GM21786 (cell line): ENCODE measurements at regions not wholly inside any gene's neighbourhood (a gene's known extent, or its start where the extent isn't known, plus 50 kb on each side); places are given as distances from the start of the nearest gene placed in this dataset.

Source experiments
- ATAC-seq: cut with Tn5 transposase; IDR thresholded peaks from one replicate; pipeline ENCODE4 v1.9.1; 2021; ENCODE audit not compliant: unreplicated experiment

GRCh38 chr1:82555501-82555900 lies 754.8 kb downstream of the ADGRL2 start:
- ATAC-seq, result no peak

- no peak for ATAC-seq
Observed at GRCh38 chr1:82549841-82550240, 749.1 kb downstream of the ADGRL2 start.

- no peak for ATAC-seq
Observed at GRCh38 chr1:82542766-82543165, 742.0 kb downstream of the ADGRL2 start.

- no peak for ATAC-seq
Observed at GRCh38 chr1:82542141-82542540, 741.4 kb downstream of the ADGRL2 start.

GRCh38 chr1:82540006-82540405 lies 739.3 kb downstream of the ADGRL2 start:
- ATAC-seq, result no peak

- no peak for ATAC-seq
Observed at GRCh38 chr1:82538876-82539275, 738.1 kb downstream of the ADGRL2 start.

GRCh38 chr1:82534996-82535395 lies 734.3 kb downstream of the ADGRL2 start:
- ATAC-seq, result no peak

GRCh38 chr1:82525378-82525777 lies 724.6 kb downstream of the ADGRL2 start:
- no peak for ATAC-seq

- ATAC-seq, result no peak
Observed at GRCh38 chr1:82520611-82521010, 719.9 kb downstream of the ADGRL2 start.

- ATAC-seq, result no peak
Observed at GRCh38 chr1:82517586-82517985, 716.9 kb downstream of the ADGRL2 start.

- ATAC-seq, result no peak
Observed at GRCh38 chr1:82515650-82516049, 714.9 kb downstream of the ADGRL2 start.

GRCh38 chr1:82511441-82511840 lies 710.7 kb downstream of the ADGRL2 start:
- no peak for ATAC-seq

- no peak for ATAC-seq
Observed at GRCh38 chr1:82510431-82510830, 709.7 kb downstream of the ADGRL2 start.

- no peak for ATAC-seq
Observed at GRCh38 chr1:82507011-82507410, 706.3 kb downstream of the ADGRL2 start.

GRCh38 chr1:82503822-82504221 lies 703.1 kb downstream of the ADGRL2 start:
- ATAC-seq, result no peak

- ATAC-seq, result no peak
Observed at GRCh38 chr1:82499022-82499421, 698.3 kb downstream of the ADGRL2 start.

- ATAC-seq, result no peak
Observed at GRCh38 chr1:82494117-82494516, 693.4 kb downstream of the ADGRL2 start.

GRCh38 chr1:82492159-82492558 lies 691.4 kb downstream of the ADGRL2 start:
- ATAC-seq, result no peak

GRCh38 chr1:82491301-82492048 lies 690.7 kb downstream of the ADGRL2 start:
- no peak for ATAC-seq

- no peak for ATAC-seq
Observed at GRCh38 chr1:82487778-82488177, 687.0 kb downstream of the ADGRL2 start.

- ATAC-seq, result no peak
Observed at GRCh38 chr1:82486969-82487368, 686.2 kb downstream of the ADGRL2 start.

GRCh38 chr1:82486468-82486867 lies 685.7 kb downstream of the ADGRL2 start:
- no peak for ATAC-seq
